ENCODE measurements at regions not wholly inside any gene's neighbourhood (a gene's known extent, or its start where the extent isn't known, plus 50 kb on each side); places are given as distances from the start of the nearest gene placed in this dataset.

DNA sequence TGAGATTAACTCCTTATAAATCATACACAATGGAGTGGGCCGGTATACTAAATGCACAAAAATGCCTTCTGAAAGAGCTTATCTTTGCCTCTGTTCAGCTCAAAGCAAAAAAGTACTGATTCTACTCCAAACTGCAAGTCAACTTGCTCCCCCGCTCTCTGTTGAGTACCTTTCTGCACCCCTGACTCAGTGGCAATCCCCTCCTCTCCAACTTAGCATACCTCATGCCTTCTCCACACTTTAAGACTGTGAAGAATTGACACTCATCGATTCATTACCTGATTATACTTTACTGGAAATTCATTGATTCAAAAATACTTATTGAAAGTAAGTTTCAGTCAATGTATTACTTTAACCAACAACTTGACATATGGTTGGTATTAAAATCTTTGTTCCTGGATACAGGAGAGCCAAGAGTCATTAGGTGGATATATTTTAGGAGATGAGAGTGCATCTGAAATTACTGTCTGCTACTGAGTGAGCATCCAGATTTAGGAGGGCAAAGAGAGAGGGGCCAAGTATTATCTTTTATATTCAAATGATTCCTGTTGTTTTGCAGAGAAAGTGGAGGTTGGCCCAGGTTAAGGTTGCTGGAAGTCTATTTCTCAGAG lies 187.7 kb downstream of the ICOS start:
- TF ChIP-seq CTCF (IDR thresholded peaks at IDR 0.05; ENCODE audit: low read length) (no peak), EZH2 (IDR thresholded peaks at IDR 0.05; ENCODE audit: borderline replicate concordance, low read length) (no peak)
